Neuronal stem cell (in vitro differentiated cells): ENCODE measurements at regions not wholly inside any gene's neighbourhood (a gene's known extent, or its start where the extent isn't known, plus 50 kb on each side); places are given as distances from the start of the nearest gene placed in this dataset.

ENCODE experiments used
- DNase-seq: peaks from one replicate; pipeline ENCODE4 v3.0.0-alpha.2; 2013; ENCODE audit warnings: low spot score
- H2AFZ ChIP-seq: one replicate; pipeline ENCODE4 v1.6.1; 2013; ENCODE audit warnings: mild to moderate bottlenecking, low read length, inconsistent platforms
- H2AK5ac ChIP-seq: 2 replicates; pipeline ENCODE4 v1.6.1; 2013; ENCODE audit warnings: low read depth, mild to moderate bottlenecking, inconsistent platforms, low read length, moderate library complexity, mixed read lengths
- H2BK120ac ChIP-seq: 2 replicates; pipeline ENCODE4 v1.6.1; 2013; ENCODE audit warnings: low read depth, mild to moderate bottlenecking, inconsistent platforms, low read length, moderate library complexity, mixed read lengths
- H2BK12ac ChIP-seq: one replicate; pipeline ENCODE4 v1.6.1; 2013; ENCODE audit warnings: low read length, inconsistent platforms
- H2BK15ac ChIP-seq: 2 replicates; pipeline ENCODE4 v1.6.1; 2013; ENCODE audit warnings: mild to moderate bottlenecking, low read length, inconsistent platforms, mixed read lengths
- H2BK5ac ChIP-seq: one replicate; pipeline ENCODE4 v1.6.1; 2013; ENCODE audit warnings: inconsistent platforms, mild to moderate bottlenecking, low read length, moderate library complexity
- H3K14ac ChIP-seq: one replicate; pipeline ENCODE4 v1.6.1; 2013; ENCODE audit warnings: low read length, inconsistent platforms
- H3K18ac ChIP-seq: 2 replicates; pipeline ENCODE4 v1.6.1; 2013; ENCODE audit warnings: low read length, inconsistent platforms
- H3K23ac ChIP-seq: 2 replicates; pipeline ENCODE4 v1.6.1; 2013; ENCODE audit warnings: low read depth, mild to moderate bottlenecking, mixed read lengths, low read length, inconsistent platforms; ENCODE audit not compliant: poor library complexity
- H3K27ac ChIP-seq: replicated peaks from 3 replicates; pipeline ENCODE4 v1.5.1; 2013; ENCODE audit warnings: low read length, inconsistent platforms
- H3K27me3 ChIP-seq, 3 experiments: 2 replicates each; pipeline ENCODE4 v1.6.1; 2013; ENCODE audit warnings: low read length in 3 of 3, mild to moderate bottlenecking in 2 of 3, inconsistent platforms in 1 of 3, low read depth in 1 of 3, mixed read lengths in 1 of 3, moderate library complexity in 1 of 3; ENCODE audit not compliant: control insufficient read depth in 3 of 3, insufficient read depth in 3 of 3
- H3K36me3 ChIP-seq, 2 donors: replicated peaks in 1 of 2; 2 replicates each; pipeline ENCODE4 v1.6.1; 2013; ENCODE audit warnings: low read length in 2 of 2; ENCODE audit not compliant: control insufficient read depth in 2 of 2, insufficient read depth in 2 of 2
- H3K4ac ChIP-seq: 2 replicates; pipeline ENCODE4 v1.6.1; 2013; ENCODE audit warnings: inconsistent platforms, mild to moderate bottlenecking, low read length, moderate library complexity
- H3K4me1 ChIP-seq, 2 donors: 1 replicate in 1 of 2; 2 replicates in 1 of 2; pipeline ENCODE4 v1.6.1; 2013; ENCODE audit warnings: low read length in 2 of 2, low read depth in 1 of 2; ENCODE audit not compliant: control insufficient read depth in 2 of 2, insufficient read depth in 1 of 2
- H3K4me2 ChIP-seq: one replicate; pipeline ENCODE4 v1.6.1; 2013; ENCODE audit warnings: mild to moderate bottlenecking, low read length, inconsistent platforms; ENCODE audit not compliant: insufficient read depth, poor library complexity, severe bottlenecking
- H3K4me3 ChIP-seq, 2 donors: 2 replicates each; pipeline ENCODE4 v1.5.1; 2013; ENCODE audit warnings: low read length in 2 of 2, mild to moderate bottlenecking in 2 of 2, inconsistent platforms in 1 of 2, moderate library complexity in 1 of 2
- H3K79me1 ChIP-seq: one replicate; pipeline ENCODE4 v1.6.1; 2013; ENCODE audit warnings: low read depth, mild to moderate bottlenecking, inconsistent platforms, low read length, moderate library complexity
- H3K9ac ChIP-seq: one replicate; pipeline ENCODE4 v1.6.1; 2013; ENCODE audit warnings: mild to moderate bottlenecking, low read depth, low read length, inconsistent platforms; ENCODE audit not compliant: poor library complexity
- H3K9me3 ChIP-seq, 2 donors: replicated peaks in 1 of 2; 2 replicates each; pipeline versions ENCODE3 to v1.6.1; 2013; ENCODE audit warnings: low read length in 2 of 2, mild to moderate bottlenecking in 2 of 2, inconsistent platforms in 1 of 2, low read depth in 1 of 2, mixed read lengths in 1 of 2, moderate library complexity in 1 of 2; ENCODE audit not compliant: control insufficient read depth in 2 of 2, insufficient read depth in 1 of 2
- H4K8ac ChIP-seq: one replicate; pipeline ENCODE4 v1.6.1; 2013; ENCODE audit warnings: low read depth, mild to moderate bottlenecking, inconsistent platforms, low read length, moderate library complexity
- H4K91ac ChIP-seq: one replicate; pipeline ENCODE4 v1.6.1; 2013; ENCODE audit warnings: low read length, low read depth, mild to moderate bottlenecking, inconsistent platforms; ENCODE audit not compliant: poor library complexity
- WGBS, 2 donors: extraction: QIAGEN DNeasy Blood & Tissue Kit; methylation state at CpG; one replicate each; pipeline ENCODE4 v1.1.7; 2013; ENCODE audit warnings: missing lambda C conversion rate in 2 of 2, mixed read lengths in 1 of 2; ENCODE audit not compliant: insufficient read length in 2 of 2, insufficient replicate concordance in 1 of 2; ENCODE audit errors: extremely low coverage in 2 of 2; 5-methylcytosine and 5-hydroxymethylcytosine counted together

- DNase-seq: no peak
- Histone ChIP-seq H3K4me3 (no peak overlapping the region), H3K4me1 (no peaks in the 10 kb centered on the region), H4K91ac (no peak overlapping the region), H4K8ac (no peak overlapping the region), H3K79me1 (no peaks in the 10 kb centered on the region), H3K14ac (no peak overlapping the region), H3K4me2 (no peak overlapping the region), H3K23ac (no peak overlapping the region), H3K18ac (no peak overlapping the region), H3K9me3 (no peaks in the 10 kb centered on the region), H2BK15ac (no peak overlapping the region), H2BK120ac (no peak overlapping the region), H3K27ac (no peak overlapping the region), H3K4ac (no peak overlapping the region), H2AFZ (no peak overlapping the region), H2BK12ac (no peak overlapping the region), H3K27me3 (peaks cover 0 to 3% (median 0%) of the 10 kb centered on the region in 3 experiments), H2AK5ac (no peak overlapping the region), H3K9ac (no peak overlapping the region), H3K36me3 (no peaks in the 10 kb centered on the region), H2BK5ac (no peak overlapping the region)
- no CpG with 5 or more reads among the region's 3 CpGs for WGBS, 2 donors
These were observed 129.3 kb upstream of the ACBD5 start for GRCh38 chr10:27369880-27370279.

GRCh38 chr10:27368706-27369105, 128.1 kb upstream of the ACBD5 start:
- H2BK15ac ChIP-seq: no peak overlapping the region
- no peak for DNase-seq
- H2BK120ac ChIP-seq: no peak overlapping the region
- no peaks in the 10 kb centered on the region for H3K79me1 ChIP-seq
- no peak overlapping the region for H3K27ac ChIP-seq
- H2BK5ac ChIP-seq: no peak overlapping the region
- no peak overlapping the region for H3K4me2 ChIP-seq
- no peak overlapping the region for H4K8ac ChIP-seq
- H3K4me1 ChIP-seq: no peaks in the 10 kb centered on the region
- H3K9me3 ChIP-seq: no peaks in the 10 kb centered on the region
- no peak overlapping the region for H3K18ac ChIP-seq
- H3K36me3 ChIP-seq: no peaks in the 10 kb centered on the region
- no peak overlapping the region for H2AK5ac ChIP-seq
- no peak overlapping the region for H2AFZ ChIP-seq
- no peak overlapping the region for H3K23ac ChIP-seq
- H3K27me3 ChIP-seq: peaks cover 0 to 5% (median 0%) of the 10 kb centered on the region in 3 experiments
- H3K4me3 ChIP-seq: no peak overlapping the region
- no peak overlapping the region for H2BK12ac ChIP-seq
- H3K4ac ChIP-seq: no peak overlapping the region
- no peak overlapping the region for H3K9ac ChIP-seq
- no peak overlapping the region for H3K14ac ChIP-seq
- H4K91ac ChIP-seq: no peak overlapping the region
- WGBS, 2 donors: no CpG with 5 or more reads among the region's 10 CpGs

- H3K18ac ChIP-seq: no peak overlapping the region
- H3K23ac ChIP-seq: no peak overlapping the region
- H2BK12ac ChIP-seq: no peak overlapping the region
- H2BK5ac ChIP-seq: no peak overlapping the region
- no peak for DNase-seq
- no peak overlapping the region for H2BK120ac ChIP-seq
- no peak overlapping the region for H3K4me2 ChIP-seq
- H2AK5ac ChIP-seq: no peak overlapping the region
- no peak overlapping the region for H3K27ac ChIP-seq
- no peak overlapping the region for H4K91ac ChIP-seq
- no peak overlapping the region for H3K14ac ChIP-seq
- no peaks in the 10 kb centered on the region for H3K79me1 ChIP-seq
- no CpG with 5 or more reads among the region's 1 CpG for WGBS, 2 donors
- no peaks in the 10 kb centered on the region for H3K9me3 ChIP-seq
- no peaks in the 10 kb centered on the region for H3K4me1 ChIP-seq
- no peak overlapping the region for H3K9ac ChIP-seq
- H3K36me3 ChIP-seq: no peaks in the 10 kb centered on the region
- no peak overlapping the region for H3K4ac ChIP-seq
- peaks cover 0 to 5% (median 0%) of the 10 kb centered on the region in 3 experiments for H3K27me3 ChIP-seq
- H4K8ac ChIP-seq: no peak overlapping the region
- H2BK15ac ChIP-seq: no peak overlapping the region
- H3K4me3 ChIP-seq: no peak overlapping the region
- no peak overlapping the region for H2AFZ ChIP-seq
These were observed 126.2 kb upstream of the ACBD5 start for GRCh38 chr10:27366769-27367168.

GRCh38 chr10:27364028-27364427, 123.4 kb upstream of the ACBD5 start:
- no peak overlapping the region for H3K4ac ChIP-seq
- H3K4me2 ChIP-seq: no peak overlapping the region
- no peak overlapping the region for H3K4me3 ChIP-seq
- no CpG with 5 or more reads among the region's 8 CpGs for WGBS, 2 donors
- no peak overlapping the region for H3K27ac ChIP-seq
- H3K9me3 ChIP-seq: no peaks in the 10 kb centered on the region
- H4K8ac ChIP-seq: no peak overlapping the region
- H3K27me3 ChIP-seq: peaks cover 0 to 5% (median 0%) of the 10 kb centered on the region in 3 experiments
- no peak overlapping the region for H2AK5ac ChIP-seq
- peak overlapping the region; percentile 49 for H3K23ac ChIP-seq
- no peak overlapping the region for H2BK5ac ChIP-seq
- H3K79me1 ChIP-seq: no peaks in the 10 kb centered on the region
- peak overlapping the region; percentile 94 for H3K14ac ChIP-seq
- H4K91ac ChIP-seq: no peak overlapping the region
- no peak overlapping the region for H2BK12ac ChIP-seq
- H3K9ac ChIP-seq: no peak overlapping the region
- H3K4me1 ChIP-seq: no peaks in the 10 kb centered on the region
- H3K36me3 ChIP-seq: no peaks in the 10 kb centered on the region
- no peak overlapping the region for H2AFZ ChIP-seq
- no peak overlapping the region for H2BK120ac ChIP-seq
- H3K18ac ChIP-seq: no peak overlapping the region
- H2BK15ac ChIP-seq: no peak overlapping the region
- no peak for DNase-seq
